ENCODE measurements at regions not wholly inside any gene's neighbourhood (a gene's known extent, or its start where the extent isn't known, plus 50 kb on each side); places are given as distances from the start of the nearest gene placed in this dataset.
A peak's percentile ranks its signal among the peaks of the same experiment; 100 is the strongest.

GRCh38 chr5:136805466-136805865 is 440.1 kb upstream of the TRPC7 start:
- TF ChIP-seq CTCF (IDR thresholded peaks at IDR 0.05; ENCODE audit: control insufficient read depth, extremely low read depth, insufficient read depth), result peak; percentile 29
- no peak for DNase-seq (ENCODE audit: low read depth)
- H3K4me3 ChIP-seq (ENCODE audit: low read depth, low read length), result no peak overlapping the region

- peak; percentile 25 for DNase-seq (ENCODE audit: low read depth)
- H3K4me3 ChIP-seq (ENCODE audit: low read depth, low read length), result no peak overlapping the region
- peak; percentile 67 for TF ChIP-seq CTCF (IDR thresholded peaks at IDR 0.05; ENCODE audit: control insufficient read depth, extremely low read depth, insufficient read depth)
Measured at GRCh38 chr5:136802383-136802782, 437.0 kb upstream of the TRPC7 start.

- TF ChIP-seq CTCF (IDR thresholded peaks at IDR 0.05; ENCODE audit: control insufficient read depth, extremely low read depth, insufficient read depth), result no peak
- no peak overlapping the region for H3K4me3 ChIP-seq (ENCODE audit: low read depth, low read length)
- no peak for DNase-seq (ENCODE audit: low read depth)
Measured at GRCh38 chr5:136799806-136800372, 434.5 kb upstream of the TRPC7 start.

GRCh38 chr5:136793300-136793699 is 428.0 kb upstream of the TRPC7 start:
- DNase-seq (ENCODE audit: low read depth), result no peak
- no peak for TF ChIP-seq CTCF (IDR thresholded peaks at IDR 0.05; ENCODE audit: control insufficient read depth, extremely low read depth, insufficient read depth)
- no peak overlapping the region for H3K4me3 ChIP-seq (ENCODE audit: low read depth, low read length)

- TF ChIP-seq CTCF (IDR thresholded peaks at IDR 0.05; ENCODE audit: control insufficient read depth, extremely low read depth, insufficient read depth), result no peak
- no peak for DNase-seq (ENCODE audit: low read depth)
- no peak overlapping the region for H3K4me3 ChIP-seq (ENCODE audit: low read depth, low read length)
Measured at GRCh38 chr5:136781464-136781863, 416.1 kb upstream of the TRPC7 start.

GRCh38 chr5:136780518-136780917 is 415.2 kb upstream of the TRPC7 start:
- no peak overlapping the region for H3K4me3 ChIP-seq (ENCODE audit: low read depth, low read length)
- DNase-seq (ENCODE audit: low read depth), result no peak
- TF ChIP-seq CTCF (IDR thresholded peaks at IDR 0.05; ENCODE audit: control insufficient read depth, extremely low read depth, insufficient read depth), result peak; percentile 39

All from LNCaP clone FGC (cell line).